Activated naive CD8-positive, alpha-beta T cell treated with anti-CD3 and anti-CD28 coated beads, Interleukin-2, amount 10 ng/mL, durations not matched to agents 7 days and 5 days (primary cell): ENCODE measurements at regions not wholly inside any gene's neighbourhood (a gene's known extent, or its start where the extent isn't known, plus 50 kb on each side); places are given as distances from the start of the nearest gene placed in this dataset.

Experiments
- ATAC-seq: fragments of 150-1000 bp; cut with Tn5 transposase; one replicate; pipeline ENCODE4 v1.10.0; 2021; ENCODE audit warnings: low read depth, moderate library complexity
- POLR2A ChIA-PET: fragments of 350-600 bp; sonication (Branson Sonifier 250); formaldehyde crosslinking; loops from one replicate; lab custom pipeline; 2021; ENCODE audit warnings: antibody characterized with exemption; lab: Charles Lee
- DNase-seq: peaks from one replicate; pipeline ENCODE4 v3.0.0; 2021
- H3K27ac Mint-ChIP-seq: one replicate; pipeline ENCODE4 v1.8.0; 2022; ENCODE audit warnings: mild to moderate bottlenecking, mixed read lengths
- H3K27me3 Mint-ChIP-seq: one replicate; pipeline ENCODE4 v1.8.0; 2022; ENCODE audit warnings: mild to moderate bottlenecking, moderate library complexity, mixed read lengths
- H3K36me3 Mint-ChIP-seq: one replicate; pipeline ENCODE4 v1.8.0; 2021; ENCODE audit warnings: mild to moderate bottlenecking, mixed read lengths
- H3K4me1 Mint-ChIP-seq: one replicate; pipeline ENCODE4 v1.8.0; 2021; ENCODE audit warnings: mixed read lengths
- H3K4me3 Mint-ChIP-seq: one replicate; pipeline ENCODE4 v1.8.0; 2022; ENCODE audit warnings: mild to moderate bottlenecking, moderate library complexity, mixed read lengths
- H3K9me3 Mint-ChIP-seq: one replicate; pipeline ENCODE4 v1.8.0; 2021; ENCODE audit warnings: mixed read lengths

DNA sequence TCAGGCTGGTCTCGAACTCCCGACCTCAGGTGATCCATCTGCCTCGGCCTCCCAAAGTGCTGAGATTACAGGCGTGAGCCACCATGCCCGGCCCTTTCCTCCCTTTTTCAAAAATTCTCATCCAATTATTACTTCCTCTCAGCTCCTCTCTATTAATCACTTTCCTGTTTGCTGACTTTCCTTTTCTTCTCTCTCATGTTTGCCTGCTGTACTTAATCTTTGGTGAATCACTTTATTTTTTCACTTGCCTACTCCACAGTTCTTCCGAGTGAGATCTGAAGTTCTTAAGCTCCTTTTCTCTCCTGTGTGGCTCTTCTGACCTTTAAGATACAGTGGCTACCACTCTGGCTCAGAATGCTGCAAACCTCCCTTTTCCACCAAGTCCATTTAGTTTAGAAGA, 126.3 kb upstream of the SERTAD2 start:
- POLR2A ChIA-PET, result no interaction called here
- Mint-ChIP-seq H3K36me3 (no peaks in the 10 kb centered on the region), H3K9me3 (no peaks in the 10 kb centered on the region), H3K4me3 (no peak overlapping the region), H3K27me3 (peaks cover 6% of the 10 kb centered on the region), H3K4me1 (peaks cover 4% of the 10 kb centered on the region), H3K27ac (no peak overlapping the region)
- DNase-seq (no peak), ATAC-seq (no peak)

DNA sequence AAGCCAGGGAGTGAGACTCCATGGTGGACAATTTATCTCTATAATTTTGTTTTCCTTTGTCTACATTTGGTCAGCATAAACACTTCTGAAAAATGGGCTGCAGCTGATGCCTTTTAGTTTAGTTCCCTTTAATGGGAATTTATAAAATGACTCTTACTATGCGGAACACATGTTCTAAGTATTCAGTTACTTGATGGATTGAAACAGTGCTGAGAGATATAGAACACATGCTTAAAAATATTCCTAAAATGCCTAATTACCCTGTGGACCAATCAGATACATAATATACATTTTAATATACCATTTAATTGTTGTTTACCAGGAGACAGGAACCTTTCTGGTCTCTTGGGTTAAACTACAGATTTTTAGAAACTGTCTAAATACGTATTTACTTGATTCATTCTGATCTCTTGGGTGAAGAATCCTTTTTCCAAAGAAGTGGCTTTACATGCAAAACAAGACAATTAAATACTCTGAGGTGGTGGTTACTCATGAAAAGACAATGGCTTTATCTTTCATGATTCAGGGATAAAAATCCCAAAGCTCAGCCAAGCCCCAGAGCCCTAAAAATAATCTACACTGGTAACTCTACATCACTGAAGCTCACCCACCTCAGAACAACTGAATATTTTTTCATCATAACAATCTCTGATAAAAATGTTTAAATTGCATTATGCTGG, 128.1 kb upstream of the SERTAD2 start:
- POLR2A ChIA-PET, result interaction anchor here (0.6 to 1.0 kb wide), 2 partner anchors 11 to 38 kb away, joined by 3 read pairs; no protein-coding TSS in a partner anchor
- H3K4me3 Mint-ChIP-seq, result no peak overlapping the region
- H3K4me1 Mint-ChIP-seq, result peaks cover 4% of the 10 kb centered on the region
- H3K27ac Mint-ChIP-seq, result no peak overlapping the region
- ATAC-seq (no peak), DNase-seq (no peak)
- H3K9me3 Mint-ChIP-seq, result no peaks in the 10 kb centered on the region
- H3K27me3 Mint-ChIP-seq, result peaks cover 6% of the 10 kb centered on the region
- no peaks in the 10 kb centered on the region for H3K36me3 Mint-ChIP-seq

DNA sequence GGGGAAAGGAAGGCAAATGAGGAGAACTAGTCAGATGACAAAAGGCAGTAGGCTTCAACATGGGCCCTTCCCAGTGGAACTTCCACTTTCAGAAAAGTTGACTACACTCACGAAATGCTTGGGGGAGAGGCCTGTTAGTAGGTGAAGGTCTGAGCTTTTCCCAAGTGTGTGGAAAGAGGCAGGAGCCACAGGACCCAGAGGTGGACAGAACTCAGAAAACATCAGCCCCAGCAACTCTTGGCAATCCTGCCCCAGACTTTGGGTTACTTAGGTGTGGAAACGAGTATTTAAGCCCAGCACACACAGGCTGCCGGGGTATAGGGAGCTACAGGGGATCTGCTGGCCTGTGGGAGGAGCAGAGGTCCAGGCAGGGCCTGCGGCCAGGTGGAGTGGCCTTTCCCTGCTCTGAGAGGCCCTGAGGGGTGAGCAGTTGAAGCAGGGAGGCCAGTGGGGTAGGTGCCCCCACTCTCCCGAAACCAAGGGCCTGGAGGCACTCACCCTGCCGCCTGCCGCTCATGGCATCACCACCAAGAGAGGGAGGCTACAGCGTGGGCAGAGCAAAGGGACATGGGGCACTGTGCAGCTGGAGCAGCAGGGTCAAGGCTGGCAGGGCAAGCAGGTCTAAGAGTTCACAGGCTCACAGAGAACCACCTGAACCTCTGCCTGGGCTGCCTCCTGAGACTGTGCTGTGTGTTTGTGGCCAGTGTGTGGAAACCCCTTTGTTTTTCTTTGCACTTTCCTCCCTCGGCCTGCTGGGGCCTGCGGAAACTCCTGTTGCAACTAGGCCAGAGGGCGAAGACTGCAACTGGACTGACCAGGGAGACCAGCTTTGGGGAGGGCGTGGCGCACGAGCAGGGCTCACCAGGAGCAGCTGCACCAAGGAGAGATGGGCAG, 130.7 kb upstream of the SERTAD2 start:
- ATAC-seq (no peak), DNase-seq (no peak)
- Mint-ChIP-seq H3K36me3 (no peaks in the 10 kb centered on the region), H3K4me3 (no peak overlapping the region), H3K27ac (no peak overlapping the region), H3K4me1 (peaks cover 4% of the 10 kb centered on the region), H3K9me3 (no peaks in the 10 kb centered on the region), H3K27me3 (peaks cover 6% of the 10 kb centered on the region)
- POLR2A ChIA-PET, result interaction anchor here (1.5 kb wide), 1 partner anchor 15 kb away, joined by 3 read pairs; no protein-coding TSS in a partner anchor

DNA sequence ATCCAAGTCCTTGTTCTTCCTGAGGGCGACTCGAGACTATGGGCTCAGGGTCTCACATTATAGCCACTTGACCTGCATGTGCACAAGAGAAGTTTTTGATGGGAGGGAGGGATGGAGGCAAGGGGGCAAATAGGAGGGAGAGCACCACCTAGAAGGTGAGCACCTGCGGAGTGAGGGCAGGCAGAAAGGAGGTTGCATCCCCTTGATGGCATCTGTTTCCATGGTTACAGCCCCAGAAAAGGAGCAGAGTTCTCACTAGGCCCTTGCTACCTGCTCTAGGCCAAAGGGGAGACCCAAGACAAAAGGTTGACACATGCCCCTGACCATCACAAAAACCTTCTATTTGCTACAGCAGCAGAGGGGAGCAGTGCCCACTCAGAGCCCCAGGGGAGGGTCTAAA, 131.5 kb upstream of the SERTAD2 start:
- Mint-ChIP-seq H3K27me3 (no peaks in the 10 kb centered on the region), H3K27ac (no peak overlapping the region), H3K4me3 (no peak overlapping the region), H3K4me1 (peaks cover under 1% of the 10 kb centered on the region), H3K36me3 (no peaks in the 10 kb centered on the region), H3K9me3 (no peaks in the 10 kb centered on the region)
- DNase-seq, result no peak
- POLR2A ChIA-PET, result no interaction called here
- ATAC-seq, result no peak

DNA sequence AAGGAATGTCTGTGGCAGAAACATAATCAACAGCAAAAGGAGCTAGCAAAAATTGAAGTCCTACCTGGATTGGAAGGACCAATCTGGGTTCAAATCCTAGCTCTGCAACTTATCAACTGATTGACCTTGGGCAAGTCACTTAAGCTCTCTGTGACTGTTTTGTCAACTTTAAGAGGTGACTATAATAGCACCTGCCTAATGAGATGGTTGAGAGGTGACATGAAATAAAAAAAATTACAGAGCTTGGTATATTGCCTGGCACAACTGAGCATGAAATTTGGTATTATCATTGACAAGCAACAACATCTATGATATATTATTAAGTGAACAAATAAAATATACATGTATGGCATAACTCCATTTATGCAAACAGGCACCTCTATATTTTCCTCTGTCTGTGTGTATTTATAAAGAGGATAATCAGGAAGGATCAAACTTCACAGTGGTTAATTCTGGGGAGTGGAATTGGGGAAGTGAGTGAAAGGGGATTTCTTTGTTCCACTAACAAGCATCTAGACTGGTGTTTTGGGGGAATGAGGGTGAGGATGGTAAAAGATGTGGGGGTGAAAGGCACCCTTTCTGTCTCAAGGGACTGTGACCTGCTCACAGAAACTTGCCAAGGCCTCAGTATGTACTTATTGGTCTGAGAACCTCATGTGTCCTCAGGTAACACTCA, 132.8 kb upstream of the SERTAD2 start:
- no peaks in the 10 kb centered on the region for H3K9me3 Mint-ChIP-seq
- no peaks in the 10 kb centered on the region for H3K4me1 Mint-ChIP-seq
- H3K27ac Mint-ChIP-seq, result no peak overlapping the region
- POLR2A ChIA-PET, result interaction anchor here (0.8 kb wide), 1 partner anchor 33 kb away, joined by 3 read pairs; no protein-coding TSS in a partner anchor
- H3K36me3 Mint-ChIP-seq, result no peaks in the 10 kb centered on the region
- no peak overlapping the region for H3K4me3 Mint-ChIP-seq
- no peak for ATAC-seq
- DNase-seq, result no peak
- no peaks in the 10 kb centered on the region for H3K27me3 Mint-ChIP-seq

DNA sequence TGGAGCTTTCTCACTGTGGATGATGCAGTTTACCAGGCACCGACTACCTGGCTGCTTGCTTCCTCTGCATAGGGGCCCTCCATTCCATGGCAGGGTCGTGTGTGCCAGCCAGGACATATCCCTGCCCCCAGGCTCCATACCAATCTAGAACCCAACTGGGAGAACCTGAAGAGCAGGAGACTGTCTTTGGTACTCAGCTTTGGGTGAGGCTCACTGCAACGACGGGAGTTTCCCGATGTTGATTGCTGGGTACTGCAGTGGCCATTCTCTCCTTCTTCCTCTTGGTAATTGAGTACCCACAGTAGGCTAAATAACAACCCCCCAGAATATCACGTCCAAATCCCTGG, 133.3 kb upstream of the SERTAD2 start:
- H3K9me3 Mint-ChIP-seq, result no peaks in the 10 kb centered on the region
- POLR2A ChIA-PET, result no interaction called here
- no peak for DNase-seq

DNA sequence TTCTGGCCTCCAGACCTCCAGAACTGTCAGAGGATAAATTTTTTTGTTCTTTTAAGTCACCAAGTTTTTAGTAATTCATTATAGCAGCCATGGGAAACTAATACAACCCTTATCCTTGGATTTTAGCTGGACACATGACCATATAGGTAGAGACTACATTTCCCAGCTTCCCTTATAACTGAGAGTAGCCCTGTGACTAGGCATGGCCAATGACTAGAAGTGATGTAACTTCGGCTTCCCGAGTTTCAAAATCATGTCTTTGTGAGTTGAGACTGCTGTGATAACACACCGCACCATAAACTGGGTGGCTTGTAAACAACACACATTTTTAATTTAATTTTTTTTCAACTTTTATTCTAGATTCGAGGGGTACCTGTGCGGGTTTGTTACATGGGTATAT, 134.0 kb upstream of the SERTAD2 start:
- Mint-ChIP-seq H3K36me3 (no peaks in the 10 kb centered on the region), H3K4me1 (no peaks in the 10 kb centered on the region), H3K27me3 (peaks cover 6% of the 10 kb centered on the region), H3K4me3 (no peak overlapping the region), H3K27ac (no peak overlapping the region), H3K9me3 (no peaks in the 10 kb centered on the region)
- no peak for DNase-seq
- POLR2A ChIA-PET, result interaction anchor here (0.8 kb wide), 1 partner anchor 37 kb away, joined by 3 read pairs; no protein-coding TSS in a partner anchor
- ATAC-seq, result no peak

More for the DNA sequence above, 133.3 kb upstream of the SERTAD2 start:
- H3K4me3 Mint-ChIP-seq, result no peak overlapping the region
- H3K27me3 Mint-ChIP-seq, result peaks cover 2% of the 10 kb centered on the region
- no peak overlapping the region for H3K27ac Mint-ChIP-seq
- no peaks in the 10 kb centered on the region for H3K4me1 Mint-ChIP-seq
- ATAC-seq, result no peak
- no peaks in the 10 kb centered on the region for H3K36me3 Mint-ChIP-seq

DNA sequence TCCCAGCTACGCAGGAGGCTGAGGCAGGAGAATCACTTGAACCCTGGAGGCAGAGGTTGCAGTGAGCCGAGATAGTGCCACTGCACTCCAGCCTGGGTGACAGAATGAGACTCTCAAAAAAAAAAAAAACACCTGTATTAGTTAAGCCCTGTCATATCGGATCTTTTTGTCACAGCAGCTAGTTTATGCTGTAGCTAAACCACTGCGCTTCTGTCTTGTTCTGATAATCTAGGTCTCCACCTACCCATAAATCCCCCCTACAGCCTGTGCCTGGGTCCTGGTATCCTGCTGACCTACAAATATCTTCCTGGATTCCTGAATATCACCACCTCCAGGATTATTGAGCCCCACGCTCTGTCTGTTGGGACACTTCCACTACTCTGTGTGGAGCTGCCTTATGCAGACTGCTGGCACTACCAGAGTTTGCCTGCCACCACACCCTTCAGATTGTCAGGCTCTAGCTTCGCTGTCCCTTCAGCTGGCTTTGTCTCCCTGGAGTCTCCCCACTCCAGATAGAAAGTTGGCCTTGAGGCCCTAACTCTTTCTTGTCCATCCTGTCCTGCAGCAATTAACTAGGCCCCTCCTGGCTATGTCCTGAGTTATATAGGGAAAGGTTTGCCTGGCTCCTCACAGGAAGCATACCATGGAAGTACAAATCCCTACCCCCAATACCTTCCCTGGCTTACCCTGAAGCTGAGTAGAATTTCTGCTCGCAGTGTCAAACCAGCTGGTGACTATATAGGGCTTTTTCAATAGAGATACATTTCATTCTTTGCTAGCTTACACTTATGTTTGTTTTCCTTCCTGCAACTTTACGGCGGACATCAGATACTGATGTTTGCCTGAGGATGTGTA, 136.0 kb upstream of the SERTAD2 start:
- no peak for DNase-seq
- Mint-ChIP-seq H3K36me3 (no peaks in the 10 kb centered on the region), H3K27me3 (peaks cover 12% of the 10 kb centered on the region), H3K4me3 (no peak overlapping the region), H3K4me1 (no peaks in the 10 kb centered on the region), H3K9me3 (no peaks in the 10 kb centered on the region), H3K27ac (no peak overlapping the region)
- POLR2A ChIA-PET, result no interaction called here
- no peak for ATAC-seq

DNA sequence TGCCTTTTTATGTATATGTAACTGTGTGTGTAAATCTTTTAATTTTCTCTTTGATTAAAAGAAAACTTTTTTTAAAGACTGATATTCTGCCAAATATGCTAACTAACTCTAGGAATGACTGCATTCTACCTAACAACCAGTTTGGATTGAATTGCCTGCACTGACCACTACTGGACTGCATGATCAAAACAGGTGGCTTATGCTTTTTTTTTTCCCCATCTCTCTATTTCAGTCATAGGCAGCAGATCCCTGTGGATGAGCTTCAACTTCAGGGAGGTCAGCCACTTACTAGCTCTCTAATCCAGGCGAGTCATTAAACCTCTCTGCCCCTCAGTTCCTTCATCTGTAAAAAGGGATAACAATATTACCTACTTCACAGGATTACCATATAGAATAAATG, 138.6 kb upstream of the SERTAD2 start:
- Mint-ChIP-seq H3K4me1 (no peaks in the 10 kb centered on the region), H3K36me3 (no peaks in the 10 kb centered on the region), H3K27ac (no peak overlapping the region), H3K4me3 (no peak overlapping the region), H3K9me3 (no peaks in the 10 kb centered on the region), H3K27me3 (peaks cover 12% of the 10 kb centered on the region)
- DNase-seq, result no peak
- no peak for ATAC-seq
- POLR2A ChIA-PET, result no interaction called here

DNA sequence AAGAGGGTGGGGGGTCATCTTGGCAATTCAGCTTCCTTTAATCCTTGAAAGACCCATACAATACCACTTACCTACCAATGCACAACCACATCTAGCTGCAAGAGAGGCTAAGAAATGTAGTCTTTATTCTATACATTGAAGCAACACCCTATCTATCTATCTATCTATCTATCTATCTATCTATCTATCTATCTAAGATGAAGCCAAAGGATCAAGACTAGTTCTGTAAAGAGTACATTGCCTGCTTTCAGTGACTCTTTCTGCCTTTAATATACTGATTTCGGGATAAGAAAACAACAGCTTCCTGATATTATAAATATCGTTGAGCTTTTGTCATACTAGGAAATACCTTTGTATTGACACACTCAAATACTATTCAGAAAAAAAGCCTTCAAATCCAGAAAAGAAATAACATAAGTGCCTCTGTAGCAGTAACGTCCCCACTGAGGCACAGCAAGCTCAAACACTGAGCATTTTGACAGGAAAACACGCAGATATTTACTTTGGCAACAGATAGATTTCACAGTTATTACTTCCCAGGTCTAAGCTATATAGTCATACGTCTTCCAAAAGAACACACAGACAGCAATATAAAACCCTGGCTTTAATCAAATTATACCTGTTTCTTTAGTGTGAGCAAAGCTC, 139.4 kb upstream of the SERTAD2 start:
- Mint-ChIP-seq H3K27ac (no peak overlapping the region), H3K36me3 (no peaks in the 10 kb centered on the region), H3K4me1 (no peaks in the 10 kb centered on the region), H3K4me3 (no peak overlapping the region), H3K27me3 (peaks cover 12% of the 10 kb centered on the region), H3K9me3 (no peaks in the 10 kb centered on the region)
- DNase-seq, result no peak
- POLR2A ChIA-PET, result interaction anchor here (0.7 to 0.8 kb wide), 2 partner anchors 11 to 42 kb away, joined by 3 read pairs; no protein-coding TSS in a partner anchor
- no peak for ATAC-seq

DNA sequence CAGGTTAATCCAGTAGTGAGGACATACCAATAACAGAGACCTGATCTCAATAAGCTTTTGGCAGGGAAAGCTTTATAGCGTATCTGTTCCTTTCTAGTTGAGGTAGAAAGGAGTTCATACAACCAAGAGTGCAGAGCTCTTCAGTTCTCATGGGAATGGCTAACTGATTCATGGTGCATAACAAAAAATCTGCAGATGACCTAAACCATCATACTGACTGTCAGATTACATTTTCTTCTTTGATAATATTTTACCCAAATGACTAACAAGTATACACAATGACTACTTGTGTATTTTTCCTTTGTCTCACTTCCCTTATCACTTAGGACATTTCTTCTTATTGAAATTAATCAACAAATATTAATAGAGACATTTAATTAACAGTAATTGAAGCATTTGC, 140.0 kb upstream of the SERTAD2 start:
- H3K27ac Mint-ChIP-seq, result no peak overlapping the region
- no peaks in the 10 kb centered on the region for H3K9me3 Mint-ChIP-seq
- DNase-seq (no peak), ATAC-seq (no peak)
- H3K36me3 Mint-ChIP-seq, result no peaks in the 10 kb centered on the region
- H3K4me3 Mint-ChIP-seq, result no peak overlapping the region
- H3K27me3 Mint-ChIP-seq, result peaks cover 16% of the 10 kb centered on the region
- POLR2A ChIA-PET, result interaction anchor here (0.7 to 0.8 kb wide), 2 partner anchors 12 to 43 kb away, joined by 3 read pairs; no protein-coding TSS in a partner anchor
- H3K4me1 Mint-ChIP-seq, result no peaks in the 10 kb centered on the region

DNA sequence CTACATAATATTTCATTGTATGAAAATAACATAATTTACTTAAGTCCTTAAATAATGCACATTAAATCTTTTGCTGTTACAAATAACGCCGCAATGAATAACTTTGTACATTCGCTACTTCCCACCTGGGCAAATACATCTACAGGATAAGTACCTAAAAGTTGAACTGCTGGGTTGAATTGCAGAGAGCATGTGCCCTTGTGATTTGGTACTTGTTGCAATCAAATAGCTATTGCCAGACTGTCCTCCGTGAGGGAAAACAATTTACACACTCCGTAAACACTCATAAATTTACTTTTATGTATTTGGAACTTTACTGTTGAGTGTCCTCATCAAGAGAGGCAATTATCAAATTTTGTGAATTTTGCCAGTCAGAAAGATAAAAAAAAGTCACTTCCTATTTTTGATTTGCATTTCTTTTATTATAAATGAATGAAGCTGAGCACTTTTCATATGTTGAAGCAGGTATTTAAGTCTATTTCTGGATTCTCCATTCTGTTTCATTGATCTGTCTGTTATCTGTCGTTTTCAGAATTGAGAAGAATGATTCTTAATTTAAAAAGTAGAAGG, 140.8 kb upstream of the SERTAD2 start:
- DNase-seq (no peak), ATAC-seq (no peak)

More for the DNA sequence above, 140.8 kb upstream of the SERTAD2 start:
- H3K4me1 Mint-ChIP-seq, result no peaks in the 10 kb centered on the region
- H3K27me3 Mint-ChIP-seq, result peaks cover 16% of the 10 kb centered on the region
- no peaks in the 10 kb centered on the region for H3K9me3 Mint-ChIP-seq
- H3K27ac Mint-ChIP-seq, result no peak overlapping the region
- POLR2A ChIA-PET, result interaction anchor here (1.0 kb wide), 1 partner anchor 27 kb away, joined by 3 read pairs; no protein-coding TSS in a partner anchor
- no peak overlapping the region for H3K4me3 Mint-ChIP-seq
- no peaks in the 10 kb centered on the region for H3K36me3 Mint-ChIP-seq
